ENCODE measurements at regions not wholly inside any gene's neighbourhood (a gene's known extent, or its start where the extent isn't known, plus 50 kb on each side); places are given as distances from the start of the nearest gene placed in this dataset.

GRCh38 chr3:59698091-59698490 is 648.3 kb upstream of the CFAP20DC start:
- no peak for DNase-seq

- no peak for DNase-seq
Measured at GRCh38 chr3:59696783-59697182, 647.0 kb upstream of the CFAP20DC start.

GRCh38 chr3:59695860-59696259 is 646.0 kb upstream of the CFAP20DC start:
- no peak for DNase-seq

- no peak for DNase-seq
Measured at GRCh38 chr3:59692117-59692516, 642.3 kb upstream of the CFAP20DC start.

- no peak for DNase-seq
Measured at GRCh38 chr3:59690886-59691285, 641.1 kb upstream of the CFAP20DC start.

GRCh38 chr3:59688636-59689035 is 638.8 kb upstream of the CFAP20DC start:
- no peak for DNase-seq

GRCh38 chr3:59685432-59685831 is 635.6 kb upstream of the CFAP20DC start:
- no peak for DNase-seq

- no peak for DNase-seq
Measured at GRCh38 chr3:59684766-59685165, 634.9 kb upstream of the CFAP20DC start.

- no peak for DNase-seq
Measured at GRCh38 chr3:59680919-59681318, 631.1 kb upstream of the CFAP20DC start.

GRCh38 chr3:59677747-59678702 is 628.2 kb upstream of the CFAP20DC start:
- DNase-seq = no peak

GRCh38 chr3:59675495-59675894 is 625.7 kb upstream of the CFAP20DC start:
- no peak for DNase-seq

GRCh38 chr3:59663076-59663850 is 613.4 kb upstream of the CFAP20DC start:
- no peak for DNase-seq

- peak; percentile 4 for DNase-seq
Measured at GRCh38 chr3:59660852-59661625, 611.2 kb upstream of the CFAP20DC start.

GRCh38 chr3:59660376-59660775 is 610.6 kb upstream of the CFAP20DC start:
- DNase-seq = no peak

GRCh38 chr3:59659755-59660154 is 609.9 kb upstream of the CFAP20DC start:
- DNase-seq = no peak

- no peak for DNase-seq
Measured at GRCh38 chr3:59658866-59659265, 609.0 kb upstream of the CFAP20DC start.

GRCh38 chr3:59658274-59658673 is 608.4 kb upstream of the CFAP20DC start:
- no peak for DNase-seq

GRCh38 chr3:59655418-59656015 is 605.7 kb upstream of the CFAP20DC start:
- no peak for DNase-seq

- no peak for DNase-seq
Measured at GRCh38 chr3:59654480-59655417, 604.9 kb upstream of the CFAP20DC start.

GRCh38 chr3:59654123-59654479 is 604.3 kb upstream of the CFAP20DC start:
- no peak for DNase-seq

- no peak for DNase-seq
Measured at GRCh38 chr3:59653405-59654122, 603.7 kb upstream of the CFAP20DC start.
